A549 (cell line): ENCODE measurements at regions not wholly inside any gene's neighbourhood (a gene's known extent, or its start where the extent isn't known, plus 50 kb on each side); places are given as distances from the start of the nearest gene placed in this dataset.

ENCODE experiments used
- ATAC-seq, 2 experiments: fragments of 200-7000 bp in 1 of 2; fragments of >200 bp in 1 of 2; cut with Nextera tagmentation in 1 of 2; cut with Tn5 transposase in 1 of 2; 3 replicates each; pipeline versions ENCODE4 v1.8.0 to v1.9.1; 2018 to 2020; ENCODE audit warnings: mild to moderate bottlenecking in 1 of 2, moderate library complexity in 1 of 2
- CTCF ChIA-PET: fragments of 300-600 bp; sonication (Branson Sonifier 250); formaldehyde crosslinking; extraction: SDS; loops from one replicate; lab custom pipeline; 2021; ENCODE audit warnings: antibody characterized with exemption, inconsistent platforms; lab: Yijun Ruan, JAX
- POLR2A ChIA-PET: fragments of 350-600 bp; formaldehyde crosslinking; extraction: SDS; loops from one replicate; lab custom pipeline; 2021; ENCODE audit warnings: antibody characterized with exemption, inconsistent platforms; lab: Yijun Ruan, JAX
- DNase-seq, 2 experiments: peaks; one replicate each; pipeline versions ENCODE4 v3.0.0 to v3.0.0-alpha.2; 2011 to 2016; ENCODE audit warnings: low read depth in 1 of 2, low spot score in 1 of 2
- FAIRE-seq: peaks from 2 replicates; lab custom pipeline; 2011; peaks lifted over from hg19 to GRCh38; lab: Jason Lieb, UNC
- H3K27ac ChIP-seq, 2 experiments: fragments of >200 bp; sonication (Bioruptor Twin); formaldehyde crosslinking; 3 replicates each; pipeline ENCODE4 v1.5.1; 2016 to 2017
- H3K4me1 ChIP-seq: fragments of >200 bp; sonication (Bioruptor Twin); formaldehyde crosslinking; 3 replicates; pipeline ENCODE4 v1.6.1; 2016
- H3K4me2 ChIP-seq: fragments of >200 bp; sonication (Bioruptor Twin); formaldehyde crosslinking; 3 replicates; pipeline ENCODE4 v1.6.1; 2016
- H3K4me3 ChIP-seq: fragments of >200 bp; sonication (Bioruptor Twin); formaldehyde crosslinking; 3 replicates; pipeline ENCODE4 v1.5.1; 2016
- H3K9me3 ChIP-seq: fragments of >200 bp; sonication (Bioruptor Twin); formaldehyde crosslinking; 3 replicates; pipeline ENCODE4 v1.6.1; 2016
- CHD4 ChIP-seq: fragments of 200-600 bp; sonication (generic); IDR thresholded peaks from 2 replicates; pipeline ENCODE4 v1.6.1; 2016; ENCODE audit warnings: antibody characterized with exemption, mild to moderate bottlenecking, borderline replicate concordance
- CTCF ChIP-seq: fragments of >200 bp; sonication (Bioruptor Twin); formaldehyde crosslinking; IDR thresholded peaks from 3 replicates; pipeline ENCODE4 v1.5.1; 2016
- EHF ChIP-seq: fragments of 250-450 bp; sonication (Bioruptor Pico); IDR thresholded peaks from 2 replicates; pipeline ENCODE4 v1.5.0; 2020; ENCODE audit warnings: mild to moderate bottlenecking
- HDAC2 ChIP-seq: fragments of 200-600 bp; sonication (generic); IDR thresholded peaks from 2 replicates; pipeline ENCODE4 v1.6.1; 2016
- HES2 ChIP-seq: fragments of >200 bp; sonication (Bioruptor Twin); formaldehyde crosslinking; IDR thresholded peaks from 2 replicates; pipeline ENCODE4 v1.6.1; 2016
- HEYL ChIP-seq: fragments of 250-450 bp; sonication (Bioruptor Pico); IDR thresholded peaks from 2 replicates; pipeline ENCODE4 v1.8.0; 2021; ENCODE audit warnings: mild to moderate bottlenecking, moderate library complexity
- HMGXB4 ChIP-seq: fragments of 250-450 bp; sonication (Bioruptor Pico); IDR thresholded peaks from 2 replicates; pipeline ENCODE4 v1.5.0; 2021; ENCODE audit warnings: mild to moderate bottlenecking, moderate library complexity, borderline replicate concordance
- HOXA7 ChIP-seq: fragments of 250-450 bp; sonication (Bioruptor Pico); IDR thresholded peaks from 2 replicates; pipeline ENCODE4 v1.5.0; 2020; ENCODE audit warnings: mild to moderate bottlenecking, moderate library complexity
- HOXB13 ChIP-seq: fragments of 250-450 bp; sonication (Bioruptor Pico); IDR thresholded peaks from 2 replicates; pipeline ENCODE4 v1.5.0; 2020; ENCODE audit warnings: low read depth, mild to moderate bottlenecking, moderate library complexity
- MAFK ChIP-seq: fragments of 450-650 bp; IDR thresholded peaks from 2 replicates; pipeline ENCODE4 v1.6.1; 2014; ENCODE audit not compliant: partially characterized antibody
- MYC ChIP-seq: IDR thresholded peaks from 2 replicates; pipeline ENCODE4 v1.6.1; 2012; ENCODE audit warnings: mild to moderate bottlenecking, inconsistent platforms, low read length, improper control_type of control experiment, borderline replicate concordance
- NR3C1 ChIP-seq: fragments of >200 bp; sonication (Bioruptor Twin); formaldehyde crosslinking; IDR thresholded peaks from 3 replicates; pipeline ENCODE4 v1.6.1; 2017
- POLR2A ChIP-seq: IDR thresholded peaks from 2 replicates; pipeline ENCODE4 v1.6.1; 2012; ENCODE audit warnings: mild to moderate bottlenecking, low read length
- POLR2AphosphoS2 ChIP-seq: conservative IDR thresholded peaks from 2 replicates; pipeline ENCODE4 v1.6.1; 2012; ENCODE audit warnings: low read length, improper control_type of control experiment, inconsistent platforms
- RFX5 ChIP-seq: fragments of 450-650 bp; IDR thresholded peaks from 2 replicates; pipeline ENCODE4 v1.7.1; 2014; ENCODE audit warnings: antibody characterized with exemption, mild to moderate bottlenecking, moderate library complexity
- SREBF2 ChIP-seq: fragments of 450-650 bp; IDR thresholded peaks from 2 replicates; pipeline ENCODE4 v1.6.1; 2014; ENCODE audit warnings: mild to moderate bottlenecking, moderate library complexity
- ZC3H11A ChIP-seq: fragments of 450-650 bp; IDR thresholded peaks from 2 replicates; pipeline ENCODE4 v1.6.1; 2014; ENCODE audit warnings: antibody characterized with exemption, mild to moderate bottlenecking
- ZFP36 ChIP-seq: fragments of 450-650 bp; IDR thresholded peaks from 2 replicates; pipeline ENCODE4 v1.6.1; 2014; ENCODE audit warnings: borderline replicate concordance; ENCODE audit not compliant: partially characterized antibody
- ZSCAN20 ChIP-seq: fragments of 250-450 bp; sonication (Bioruptor Pico); IDR thresholded peaks from 2 replicates; pipeline ENCODE4 v1.8.0; 2022; ENCODE audit warnings: mild to moderate bottlenecking, moderate library complexity
- WGBS: methylation state at CpG from one replicate; pipeline ENCODE4 v1.1.6; 2017; ENCODE audit errors: missing lambda C conversion rate; 5-methylcytosine and 5-hydroxymethylcytosine counted together
- TF ChIP-seq, protein P1 (sequence below): fragments of 250-450 bp; sonication (Bioruptor Pico); IDR thresholded peaks from 2 replicates; pipeline ENCODE4 v1.5.0; 2020; ENCODE audit warnings: low read depth, mild to moderate bottlenecking, moderate library complexity
- TF ChIP-seq, protein P2 (sequence below): fragments of 150-350 bp; IDR thresholded peaks from 2 replicates; pipeline ENCODE4 v1.6.1; 2014; ENCODE audit warnings: low read depth, mild to moderate bottlenecking, low read length

DNA sequence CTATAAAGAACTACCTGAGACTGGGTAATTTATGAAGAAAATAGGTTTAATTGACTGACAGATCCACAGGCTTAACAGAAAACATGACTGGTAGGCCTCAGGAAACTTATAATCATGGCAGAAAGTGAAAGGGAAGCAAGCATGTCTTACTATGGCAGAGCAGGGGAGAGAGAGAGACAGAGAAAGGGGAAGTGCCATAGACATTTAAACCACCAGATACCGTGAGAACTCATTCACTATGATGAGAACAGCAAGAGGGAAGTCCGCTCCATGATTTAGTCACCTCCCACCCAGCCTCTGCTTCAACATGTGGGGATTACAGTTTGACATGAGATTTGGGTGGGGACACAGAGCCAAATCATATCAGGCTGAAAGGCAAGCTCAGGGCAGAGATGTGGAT is 327.1 kb upstream of the DDI1 start:
- no peak for ATAC-seq

GRCh38 chr11:103714246-103714645 is 322.2 kb upstream of the DDI1 start:
- no peak overlapping the region for H3K4me3 ChIP-seq
- FAIRE-seq (no peak), DNase-seq (no peak), ATAC-seq (no peak)
- no peak overlapping the region for H3K4me2 ChIP-seq
- ChIA-PET CTCF (no interaction called here), POLR2A (no interaction called here)
- H3K27ac ChIP-seq = no peak overlapping the region
- H3K9me3 ChIP-seq = no peaks in the 10 kb centered on the region
- no peaks in the 10 kb centered on the region for H3K4me1 ChIP-seq
- no peak for TF ChIP-seq ZC3H11A
- TF ChIP-seq SREBF2 = no peak
- no peak for TF ChIP-seq MYC
- TF ChIP-seq HOXB13 = no peak
- no peak for TF ChIP-seq HEYL (CRISPR knock-in tag)
- no peak for TF ChIP-seq EHF (CRISPR knock-in tag)
- no peak for TF ChIP-seq MAFK
- no peak for TF ChIP-seq CTCF
- TF ChIP-seq, protein P1, sequence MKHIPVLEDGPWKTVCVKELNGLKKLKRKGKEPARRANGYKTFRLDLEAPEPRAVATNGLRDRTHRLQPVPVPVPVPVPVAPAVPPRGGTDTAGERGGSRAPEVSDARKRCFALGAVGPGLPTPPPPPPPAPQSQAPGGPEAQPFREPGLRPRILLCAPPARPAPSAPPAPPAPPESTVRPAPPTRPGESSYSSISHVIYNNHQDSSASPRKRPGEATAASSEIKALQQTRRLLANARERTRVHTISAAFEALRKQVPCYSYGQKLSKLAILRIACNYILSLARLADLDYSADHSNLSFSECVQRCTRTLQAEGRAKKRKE (CRISPR knock-in tag) = no peak
- no peak for TF ChIP-seq HOXA7 (CRISPR knock-in tag)
- no peak for TF ChIP-seq HES2
- TF ChIP-seq CHD4 = no peak
- no peak for TF ChIP-seq HDAC2

More for the DNA sequence above, 327.1 kb upstream of the DDI1 start:
- DNase-seq (no peak), FAIRE-seq (no peak)
- no peaks in the 10 kb centered on the region for H3K4me1 ChIP-seq
- ChIA-PET CTCF (no interaction called here), POLR2A (no interaction called here)
- H3K27ac ChIP-seq = no peak overlapping the region
- 47% methylated on average over 2 of the region's 2 CpGs for whole genome bisulfite sequencing
- H3K9me3 ChIP-seq = no peaks in the 10 kb centered on the region
- no peak overlapping the region for H3K4me3 ChIP-seq
- TF ChIP-seq RFX5 (no peak), HMGXB4 (CRISPR knock-in tag) (no peak), ZFP36 (no peak), ZSCAN20 (no peak)
- TF ChIP-seq, protein P2, sequence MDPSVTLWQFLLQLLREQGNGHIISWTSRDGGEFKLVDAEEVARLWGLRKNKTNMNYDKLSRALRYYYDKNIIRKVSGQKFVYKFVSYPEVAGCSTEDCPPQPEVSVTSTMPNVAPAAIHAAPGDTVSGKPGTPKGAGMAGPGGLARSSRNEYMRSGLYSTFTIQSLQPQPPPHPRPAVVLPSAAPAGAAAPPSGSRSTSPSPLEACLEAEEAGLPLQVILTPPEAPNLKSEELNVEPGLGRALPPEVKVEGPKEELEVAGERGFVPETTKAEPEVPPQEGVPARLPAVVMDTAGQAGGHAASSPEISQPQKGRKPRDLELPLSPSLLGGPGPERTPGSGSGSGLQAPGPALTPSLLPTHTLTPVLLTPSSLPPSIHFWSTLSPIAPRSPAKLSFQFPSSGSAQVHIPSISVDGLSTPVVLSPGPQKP = no peak
- TF ChIP-seq, all 56 proteins: peak for 0
- H3K4me2 ChIP-seq = no peak overlapping the region

- Histone ChIP-seq H3K4me2 (no peak overlapping the region), H3K9me3 (no peaks in the 10 kb centered on the region), H3K4me1 (no peaks in the 10 kb centered on the region), H3K4me3 (no peak overlapping the region), H3K27ac (no peak overlapping the region)
- POLR2A ChIA-PET = no interaction called here
- ATAC-seq (no peak), FAIRE-seq (no peak), DNase-seq (no peak)
- CTCF ChIA-PET = no interaction called here
- WGBS = 90% methylated on average over 2 of the region's 3 CpGs
- 0 out of 2 replicates have a peak, but pooled peaks have one; percentile 7 for TF ChIP-seq POLR2A
- no peak for TF ChIP-seq HOXB13
- TF ChIP-seq NR3C1 = no peak
- TF ChIP-seq POLR2AphosphoS2 = no peak
Measured at GRCh38 chr11:103716363-103716762, 320.1 kb upstream of the DDI1 start.
